NCI-H82 treated with DMSO at 0.1 percent for 48 hours (cell line): ENCODE measurements at regions not wholly inside any gene's neighbourhood (a gene's known extent, or its start where the extent isn't known, plus 50 kb on each side); places are given as distances from the start of the nearest gene placed in this dataset.

Experiments used
- DNase-seq: peaks from one replicate; lab custom pipeline; 2025; ENCODE audit not compliant: unreplicated experiment; lab: John Stamatoyannopoulos, UW

DNA sequence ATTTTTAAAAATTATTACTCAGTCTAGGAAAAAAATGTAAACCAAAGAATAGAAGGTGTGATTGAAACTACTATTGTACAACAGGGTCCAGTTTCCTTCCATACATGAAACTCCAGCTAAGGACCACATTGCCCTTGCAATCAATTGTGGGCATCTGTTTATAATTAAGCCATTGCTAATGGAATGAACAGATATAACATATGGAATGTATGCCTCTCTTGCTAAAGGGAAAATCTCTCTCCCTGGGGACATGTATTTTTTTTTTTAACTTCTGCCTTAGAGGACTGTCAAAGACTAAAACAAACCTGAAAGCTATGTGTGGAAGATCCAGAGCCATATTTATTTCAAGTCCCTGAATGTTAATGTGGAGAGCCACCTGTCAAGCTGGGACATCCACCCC, 336.8 kb upstream of the MANEA start:
- DNase-seq = peak; percentile 38

DNA sequence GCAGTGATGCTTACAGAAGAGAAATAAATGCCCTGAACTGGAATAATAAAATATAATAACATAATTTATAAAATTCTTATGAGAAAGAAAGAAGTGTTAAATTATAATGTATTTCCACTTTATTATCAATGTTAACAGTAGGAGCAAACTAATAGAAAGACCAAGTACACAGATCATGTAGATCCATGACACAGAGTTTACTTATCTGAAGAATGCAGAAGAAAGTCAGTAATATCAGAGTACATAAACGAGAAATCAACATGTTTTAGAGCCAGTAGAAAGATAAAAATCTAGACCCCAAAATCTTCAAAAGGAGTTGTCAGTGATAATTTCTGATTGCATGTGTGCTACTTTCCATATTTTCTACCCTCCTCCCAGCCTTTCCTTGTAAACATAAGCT, 334.8 kb upstream of the MANEA start:
- DNase-seq = no peak

GRCh38 chr6:95243053-95243452, 334.3 kb upstream of the MANEA start:
- DNase-seq = no peak

GRCh38 chr6:95244751-95245150, 332.6 kb upstream of the MANEA start:
- DNase-seq = no peak

GRCh38 chr6:95248499-95248898, 328.8 kb upstream of the MANEA start:
- DNase-seq = no peak

DNA sequence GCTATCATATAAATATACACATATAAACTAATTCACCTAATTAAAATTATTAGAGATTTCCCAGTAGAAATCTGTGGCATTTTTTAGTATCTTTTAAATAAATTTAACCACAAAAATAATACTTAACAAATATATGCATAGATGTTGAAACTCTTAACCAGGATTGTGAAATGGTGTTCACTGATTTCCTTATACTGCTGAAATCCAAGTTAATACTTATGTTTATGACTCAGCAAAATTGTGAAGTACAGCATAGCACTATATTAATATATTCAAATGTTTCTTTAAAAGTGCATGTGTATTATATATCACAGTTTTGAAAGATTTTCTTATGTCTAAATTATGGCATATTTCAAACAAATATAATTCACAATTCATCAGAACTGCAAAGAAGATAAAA, 328.2 kb upstream of the MANEA start:
- no peak for DNase-seq

- no peak for DNase-seq
Measured at GRCh38 chr6:95249661-95250060, 327.7 kb upstream of the MANEA start.

- DNase-seq = no peak
Measured at GRCh38 chr6:95263840-95264239, 313.5 kb upstream of the MANEA start.

DNA sequence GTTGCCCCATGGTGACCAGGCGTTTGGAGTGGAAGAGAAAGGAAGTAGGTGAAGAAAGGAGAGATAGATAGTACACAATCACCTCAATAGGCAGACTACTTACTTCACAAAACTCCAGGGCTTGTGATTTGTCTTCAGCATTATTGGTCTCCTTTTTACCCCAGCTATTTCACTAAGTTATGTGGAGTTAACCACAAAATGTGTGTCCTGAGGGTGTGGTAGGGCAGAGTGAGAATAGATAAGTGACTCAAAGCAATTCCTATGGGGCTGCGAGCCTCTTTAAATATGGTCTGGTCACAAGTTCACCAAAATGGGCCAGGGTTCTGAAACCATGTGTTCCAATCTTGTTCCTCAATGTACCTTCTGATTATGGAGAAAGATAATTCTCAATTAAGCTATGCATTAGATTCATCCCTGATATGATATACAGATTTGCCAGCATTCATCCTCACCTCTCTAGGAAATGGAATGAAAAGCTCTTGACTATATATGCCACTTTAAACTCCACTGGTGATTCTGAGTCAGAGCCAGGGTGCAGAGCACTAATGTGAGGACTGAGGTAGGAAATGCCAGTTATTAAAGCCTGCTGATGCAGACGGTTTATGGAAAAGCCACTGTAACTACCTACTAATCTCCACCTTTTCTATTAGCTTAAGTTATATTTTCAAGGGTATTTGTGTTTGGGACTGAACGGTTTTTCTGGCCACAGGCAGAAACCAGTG, 310.6 kb upstream of the MANEA start:
- DNase-seq = no peak

DNA sequence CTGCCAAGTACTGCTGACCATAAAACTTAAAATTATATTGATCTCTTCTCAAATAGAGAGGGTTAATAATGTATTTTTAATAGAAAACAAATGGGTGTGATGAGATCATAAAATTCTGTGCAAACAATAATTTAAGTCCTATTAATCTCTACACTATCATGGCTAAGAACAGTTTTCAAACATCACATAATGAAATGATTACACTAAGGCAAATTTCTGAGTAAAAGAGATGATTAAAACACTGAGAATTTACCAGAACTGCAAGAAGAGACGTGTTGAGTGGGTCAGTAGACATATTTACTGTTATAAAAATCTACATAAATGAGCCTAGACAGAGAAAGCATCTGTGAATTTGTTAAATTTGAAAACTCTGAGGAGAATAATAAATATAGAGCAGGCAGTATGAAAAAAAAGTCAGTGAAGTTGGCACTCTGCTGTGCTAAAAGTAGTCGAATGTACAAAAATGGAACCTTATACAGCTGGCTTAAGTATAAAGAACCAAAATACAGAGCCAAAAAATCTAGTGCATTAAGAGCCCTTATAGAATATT, 302.6 kb upstream of the MANEA start:
- no peak for DNase-seq

DNA sequence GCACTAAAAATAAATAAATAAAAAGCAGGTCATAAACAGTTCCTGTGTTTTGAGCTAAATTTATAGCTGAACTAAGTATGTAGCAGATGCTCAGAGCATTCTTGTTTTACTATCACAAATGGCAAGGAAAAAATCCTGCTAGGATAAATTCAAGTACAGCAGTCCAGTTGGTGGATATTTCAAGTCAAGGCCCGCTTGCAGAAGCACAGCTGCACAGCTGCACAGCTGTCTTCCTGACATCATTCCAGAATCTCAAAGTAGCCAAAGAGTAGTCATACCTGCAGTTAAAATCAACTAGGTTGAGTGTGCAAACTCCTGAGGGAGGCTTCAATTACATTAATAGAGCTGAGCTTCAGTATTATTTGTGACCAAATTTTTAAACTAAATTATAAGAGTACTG, 297.7 kb upstream of the MANEA start:
- DNase-seq = no peak

GRCh38 chr6:95280686-95281273, 296.6 kb upstream of the MANEA start:
- peak; percentile 44 for DNase-seq

DNA sequence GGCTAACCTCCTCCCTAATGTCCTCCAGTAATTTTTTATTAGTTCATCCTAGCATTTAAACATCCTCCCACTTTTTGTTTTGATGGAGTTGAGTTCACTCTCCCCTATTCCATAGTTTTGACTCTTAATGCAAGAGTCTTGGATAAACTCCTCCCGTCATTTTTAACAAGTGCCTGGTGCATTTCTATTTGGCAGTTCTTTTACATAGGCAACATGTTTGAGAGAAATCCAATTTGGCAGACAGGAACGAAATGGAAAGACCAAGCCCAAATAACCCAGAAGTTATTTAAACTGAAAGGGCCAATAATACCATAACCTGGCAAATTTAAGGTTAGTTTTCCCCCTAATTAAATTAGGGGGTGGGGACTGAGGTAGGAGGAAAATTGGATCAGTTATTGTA, 291.5 kb upstream of the MANEA start:
- DNase-seq = no peak

DNA sequence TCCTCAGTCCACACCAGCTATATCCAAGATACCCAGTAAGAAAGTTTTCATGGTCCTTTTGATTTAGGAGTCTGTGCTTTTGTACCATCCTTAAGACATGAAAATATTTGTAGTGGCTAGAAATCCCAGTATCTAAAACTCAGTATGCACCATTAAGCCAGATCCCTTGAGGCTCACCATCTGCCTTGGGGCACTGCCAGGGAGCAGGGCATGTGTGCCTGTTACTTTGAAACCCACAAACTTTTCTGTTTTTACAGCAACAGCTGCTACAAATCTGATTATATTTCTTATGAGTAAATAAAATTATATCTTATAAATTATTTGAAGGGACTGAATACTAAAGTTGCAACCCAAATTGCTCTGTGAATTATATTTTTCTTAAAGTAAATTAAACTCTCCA, 290.5 kb upstream of the MANEA start:
- DNase-seq = no peak

DNA sequence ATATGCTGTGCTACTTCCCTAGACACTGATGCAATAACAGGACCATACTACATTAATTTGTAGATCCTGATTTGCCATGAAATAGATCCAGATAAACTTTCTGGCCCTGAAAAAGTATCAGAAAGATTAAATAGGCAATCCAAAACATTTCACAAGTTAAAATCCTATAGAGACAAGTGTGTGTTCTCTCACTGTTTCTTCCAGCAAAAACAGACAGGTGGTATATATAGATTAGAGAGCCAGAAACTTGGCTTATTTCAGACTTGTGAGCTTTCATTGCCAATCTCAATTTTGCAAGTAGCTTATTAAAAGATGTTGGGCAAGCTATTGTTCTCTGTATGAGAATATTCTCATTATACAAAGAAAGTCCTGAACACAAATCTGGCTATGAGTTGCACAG, 289.1 kb upstream of the MANEA start:
- no peak for DNase-seq

DNA sequence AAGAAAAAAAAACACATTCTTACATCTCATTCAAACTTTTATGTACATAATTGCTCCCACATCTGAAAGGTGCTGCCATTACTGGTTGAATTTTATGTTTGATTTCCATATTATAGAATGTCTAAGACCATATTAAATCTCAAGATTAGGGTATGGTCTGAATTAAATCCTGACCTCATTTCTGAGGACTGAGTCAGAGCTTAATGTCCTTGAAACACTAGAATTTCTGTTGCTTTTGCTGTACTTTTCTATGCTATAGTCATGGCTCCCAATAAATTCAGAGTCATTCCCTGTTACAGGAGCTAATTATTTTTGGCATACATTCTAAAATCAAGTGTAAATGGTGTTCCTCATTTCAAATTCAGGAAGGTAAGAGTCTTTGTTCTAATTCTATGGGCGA, 285.3 kb upstream of the MANEA start:
- no peak for DNase-seq

GRCh38 chr6:95293257-95293656, 284.1 kb upstream of the MANEA start:
- DNase-seq = no peak

- no peak for DNase-seq
Measured at GRCh38 chr6:95294043-95294442, 283.3 kb upstream of the MANEA start.

GRCh38 chr6:95309545-95309944, 267.8 kb upstream of the MANEA start:
- no peak for DNase-seq

GRCh38 chr6:95318137-95318536, 259.2 kb upstream of the MANEA start:
- DNase-seq = peak; percentile 66

GRCh38 chr6:95321126-95321525, 256.2 kb upstream of the MANEA start:
- DNase-seq = peak; percentile 63

- no peak for DNase-seq
Measured at GRCh38 chr6:95325916-95326315, 251.4 kb upstream of the MANEA start.

- no peak for DNase-seq
Measured at GRCh38 chr6:95328231-95328630, 249.1 kb upstream of the MANEA start.
